GM21367 (cell line): ENCODE measurements at regions not wholly inside any gene's neighbourhood (a gene's known extent, or its start where the extent isn't known, plus 50 kb on each side); places are given as distances from the start of the nearest gene placed in this dataset.
"Not testable (repeated sequence)": the region's sequence is repeated elsewhere in the genome, so short reads cannot be mapped to it uniquely, and the experiment has no call there.

Experiments
- ATAC-seq: cut with Tn5 transposase; IDR thresholded peaks from one replicate; pipeline ENCODE4 v1.9.1; 2021; ENCODE audit not compliant: unreplicated experiment

- ATAC-seq: not testable (repeated sequence)
Measured at GRCh38 chr17:31717251-31717650, 141.8 kb downstream of the COPRS start.

DNA sequence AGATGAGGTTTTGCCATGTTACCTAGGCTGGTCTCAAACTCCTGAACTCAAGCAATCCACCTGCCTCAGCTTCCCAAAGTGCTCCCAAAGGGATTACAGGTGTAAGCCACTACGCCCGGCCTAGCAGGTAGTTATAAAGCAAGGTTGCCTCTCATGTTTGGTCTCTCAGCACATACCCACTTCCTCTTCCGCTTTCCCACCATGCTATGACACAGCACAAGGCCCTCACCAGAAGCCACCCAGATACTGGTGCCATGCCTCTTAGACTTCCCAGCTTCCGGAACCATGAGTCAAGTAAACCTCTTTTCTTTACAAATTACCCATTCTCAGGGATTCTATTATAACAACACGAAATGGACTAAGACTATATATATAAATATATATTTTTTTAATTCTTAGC, 143.6 kb downstream of the COPRS start:
- no peak for ATAC-seq

DNA sequence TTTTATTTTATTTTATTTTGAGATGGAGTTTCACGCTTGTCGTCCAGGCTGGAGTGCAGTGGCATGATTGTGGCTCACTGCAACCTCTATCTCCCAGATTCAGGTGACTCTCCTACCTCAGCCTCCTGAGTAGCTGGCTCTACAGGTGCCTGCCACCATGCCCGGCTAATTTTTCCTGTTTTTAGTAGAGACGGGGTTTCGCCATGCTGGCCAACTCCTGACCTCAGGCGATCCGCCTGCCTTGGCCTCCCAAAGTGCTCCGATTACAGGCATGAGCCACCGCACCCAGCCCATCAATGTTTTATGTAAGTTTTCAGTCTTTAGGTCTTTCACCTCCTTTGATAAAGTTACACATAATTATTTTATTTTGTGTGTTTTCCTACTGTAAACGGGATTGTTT, 154.6 kb downstream of the COPRS start:
- ATAC-seq: no peak

- ATAC-seq: no peak
Measured at GRCh38 chr17:31702041-31702440, 157.0 kb downstream of the COPRS start.

DNA sequence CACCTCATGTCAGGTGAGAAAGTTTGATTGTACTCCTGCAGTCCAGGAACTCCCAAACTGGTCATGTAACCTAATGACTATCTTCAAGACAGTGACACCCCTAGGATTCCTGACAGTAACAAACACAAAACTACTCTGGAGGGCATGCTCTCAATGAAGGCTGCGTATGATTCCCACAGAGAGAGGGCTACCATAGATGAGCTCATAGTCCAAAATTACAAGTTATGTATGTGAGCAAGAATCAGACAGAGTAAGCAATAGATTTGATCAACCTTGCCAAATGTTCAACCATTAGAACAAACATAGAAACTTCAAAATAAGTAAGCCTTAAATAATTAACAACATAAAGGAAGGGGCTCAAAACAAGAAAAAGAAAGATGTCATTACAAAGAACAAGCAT, 158.1 kb downstream of the COPRS start:
- no peak for ATAC-seq

DNA sequence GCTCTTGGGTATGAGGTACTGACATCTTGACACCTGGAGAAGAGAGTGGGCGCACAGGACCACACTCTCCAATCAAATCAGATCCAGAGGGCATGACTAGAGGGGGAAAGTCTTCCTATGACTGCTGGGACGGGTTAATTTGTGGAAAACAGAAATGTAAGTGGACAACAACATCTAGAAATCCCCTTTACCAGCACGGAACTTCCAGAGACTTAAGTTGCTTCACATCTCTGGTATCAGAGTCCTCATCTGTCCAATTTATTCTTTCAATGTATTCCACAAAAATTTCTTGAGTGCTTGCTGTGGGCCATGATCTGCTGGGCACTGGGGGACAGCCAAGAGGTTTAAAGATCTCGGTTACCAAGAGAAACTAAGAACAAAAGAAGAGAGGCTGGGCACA, 159.2 kb downstream of the COPRS start:
- no peak for ATAC-seq

DNA sequence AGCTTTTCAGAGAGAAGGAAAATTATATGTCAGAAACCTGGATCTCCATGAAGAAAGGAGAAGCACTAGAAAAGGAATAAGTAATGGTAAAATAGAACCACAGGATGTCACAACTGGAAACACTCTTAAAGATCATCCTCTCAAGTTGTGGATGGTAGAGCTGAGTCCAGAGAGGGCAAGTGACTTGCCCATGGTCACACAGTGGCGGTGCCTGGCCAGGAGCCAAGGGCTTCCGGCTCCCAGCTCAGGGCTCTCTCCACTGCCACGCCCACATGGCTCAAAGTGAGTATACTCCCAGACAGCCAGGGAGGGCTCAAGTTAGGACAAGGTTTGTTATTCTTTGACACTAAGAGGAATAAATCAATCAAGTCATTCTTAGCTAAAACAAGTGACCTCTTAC, 159.8 kb downstream of the COPRS start:
- no peak for ATAC-seq

GRCh38 chr17:31698751-31699150, 160.3 kb downstream of the COPRS start:
- no peak for ATAC-seq

DNA sequence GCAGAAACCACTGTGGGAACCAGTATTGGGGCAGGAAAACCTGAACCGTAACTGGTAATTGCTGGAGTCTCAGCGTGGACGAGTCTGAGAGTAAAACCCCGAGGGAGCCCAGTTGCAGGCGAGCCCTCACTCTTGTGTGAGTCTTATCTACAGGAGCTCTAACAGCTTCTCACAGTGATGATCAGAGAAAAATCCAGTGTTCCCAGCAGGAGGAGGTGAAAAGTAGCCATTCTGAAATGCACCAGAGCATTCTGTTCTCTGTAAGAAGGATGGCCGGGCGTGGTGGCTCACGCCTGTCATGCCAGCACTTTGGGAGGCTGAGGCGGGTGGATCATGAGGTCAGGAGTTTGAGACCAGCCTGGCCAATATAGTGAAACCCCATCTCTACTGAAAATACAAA, 161.2 kb downstream of the COPRS start:
- ATAC-seq: no peak

- ATAC-seq: no peak
Measured at GRCh38 chr17:31696703-31697325, 162.2 kb downstream of the COPRS start.

DNA sequence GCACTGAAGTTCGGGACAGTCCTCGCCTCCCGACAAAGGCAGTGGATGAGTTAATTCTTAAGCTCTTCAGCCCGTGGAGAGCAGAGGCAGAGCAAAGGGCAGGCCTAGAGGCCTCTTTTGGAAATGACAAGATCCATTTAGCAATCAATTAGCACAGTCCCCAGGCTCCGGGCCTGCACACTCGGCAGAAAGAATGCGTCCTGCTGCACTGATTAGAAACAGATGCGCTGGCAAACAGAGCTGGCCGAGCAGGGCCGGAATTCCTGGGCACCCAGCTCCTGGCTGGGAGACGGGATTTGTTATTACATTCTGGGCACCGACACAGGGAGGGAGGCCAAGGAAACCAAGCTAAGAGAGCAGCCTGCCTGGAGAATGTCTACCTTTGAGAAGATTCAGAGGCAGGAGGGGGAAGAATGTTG, 162.9 kb downstream of the COPRS start:
- no peak for ATAC-seq

GRCh38 chr17:31695456-31696090, 163.5 kb downstream of the COPRS start:
- ATAC-seq: no peak

DNA sequence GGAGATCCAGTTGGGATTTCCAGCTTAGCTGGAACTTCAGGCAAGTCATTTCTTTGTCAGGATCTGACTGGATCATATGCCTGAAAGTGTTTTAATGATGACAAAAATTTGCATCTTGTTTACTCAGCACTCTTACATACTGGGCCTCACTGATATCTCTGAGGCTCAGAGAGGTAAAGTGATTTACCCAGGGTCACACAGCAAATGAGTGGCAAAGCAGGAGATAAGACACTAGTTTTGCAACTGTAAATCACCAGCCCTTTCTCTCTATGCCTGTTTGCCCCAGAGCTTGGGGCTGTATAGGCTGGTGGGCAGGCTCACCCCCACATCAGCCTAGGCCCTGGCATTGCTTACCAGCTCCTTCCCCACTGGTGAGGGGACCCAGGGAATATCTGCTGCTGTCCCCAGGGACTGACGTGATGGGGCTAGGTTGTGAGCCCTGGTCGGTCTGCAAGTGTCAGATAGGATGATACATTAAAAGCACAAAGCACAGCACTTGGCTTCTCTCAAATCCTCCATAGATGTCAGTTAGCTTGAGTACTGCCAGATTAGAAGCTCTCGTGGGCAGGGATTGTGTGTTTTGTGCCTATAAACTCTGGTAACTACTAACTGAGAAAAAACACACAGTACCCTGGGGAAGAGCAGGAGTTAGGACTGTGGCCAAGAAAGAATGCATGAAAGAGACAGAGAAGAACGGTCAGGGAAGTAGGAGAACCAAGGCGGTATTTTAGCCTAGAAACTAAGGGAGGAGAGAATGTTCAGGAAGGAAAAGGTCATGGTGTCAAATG, 165.4 kb downstream of the COPRS start:
- ATAC-seq: no peak

DNA sequence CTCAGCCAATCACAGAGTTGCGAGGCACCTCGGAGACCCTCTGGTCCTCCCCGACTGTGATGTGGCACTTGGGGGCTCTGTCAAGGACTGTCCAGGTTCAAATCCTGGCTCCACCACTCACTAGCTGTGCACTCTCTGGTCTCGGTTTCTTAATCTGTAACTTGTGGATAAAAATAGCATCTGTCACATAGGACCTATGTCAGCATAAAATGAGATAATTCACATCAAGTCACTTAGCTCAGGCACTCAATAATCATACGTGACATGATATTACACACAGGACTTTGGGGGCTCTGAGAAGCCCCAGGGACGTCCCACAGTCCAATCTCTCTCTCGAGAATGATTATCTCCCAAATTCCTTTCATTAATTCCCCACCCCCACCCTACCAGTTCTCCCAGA, 166.4 kb downstream of the COPRS start:
- ATAC-seq: no peak

DNA sequence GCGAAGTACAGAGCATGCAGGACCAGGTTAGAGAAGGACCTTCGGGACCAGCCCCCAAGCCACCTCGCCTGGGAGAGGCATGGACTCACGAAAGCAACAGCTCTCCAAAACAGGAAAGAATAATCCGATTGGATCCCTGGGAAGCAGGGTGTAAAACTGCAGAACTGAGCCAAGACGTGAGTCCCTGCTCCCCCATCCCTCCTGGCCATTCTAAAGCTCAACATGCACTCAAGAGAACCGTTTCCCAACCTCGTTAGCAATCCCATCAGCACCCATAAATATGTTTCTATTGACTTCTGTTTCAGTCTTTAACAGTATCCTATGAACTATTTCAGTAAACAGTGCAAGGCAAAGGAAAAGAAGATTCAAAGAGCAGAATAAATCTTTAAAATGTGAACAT, 167.0 kb downstream of the COPRS start:
- no peak for ATAC-seq

- ATAC-seq: no peak
Measured at GRCh38 chr17:31691251-31691905, 167.7 kb downstream of the COPRS start.

GRCh38 chr17:31690151-31690551, 168.9 kb downstream of the COPRS start:
- no peak for ATAC-seq

DNA sequence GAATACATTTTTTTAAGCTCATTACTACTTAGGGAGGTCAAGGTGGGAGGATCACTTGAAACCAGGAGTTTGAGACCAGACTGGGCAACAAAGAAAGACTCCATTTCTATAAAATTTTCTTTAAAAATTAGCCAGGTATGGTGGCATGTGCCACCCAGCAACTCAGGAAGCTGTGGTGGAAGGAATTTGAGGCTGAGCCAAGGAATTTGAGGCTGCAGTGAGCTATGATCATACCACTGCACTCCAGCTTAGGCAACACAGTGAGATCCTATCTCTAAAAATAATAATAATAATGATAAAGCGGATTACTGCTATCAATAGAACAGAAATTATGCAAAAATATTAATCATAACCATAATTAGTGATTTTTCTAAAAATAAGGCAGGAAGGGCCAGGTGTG, 170.3 kb downstream of the COPRS start:
- ATAC-seq: no peak

DNA sequence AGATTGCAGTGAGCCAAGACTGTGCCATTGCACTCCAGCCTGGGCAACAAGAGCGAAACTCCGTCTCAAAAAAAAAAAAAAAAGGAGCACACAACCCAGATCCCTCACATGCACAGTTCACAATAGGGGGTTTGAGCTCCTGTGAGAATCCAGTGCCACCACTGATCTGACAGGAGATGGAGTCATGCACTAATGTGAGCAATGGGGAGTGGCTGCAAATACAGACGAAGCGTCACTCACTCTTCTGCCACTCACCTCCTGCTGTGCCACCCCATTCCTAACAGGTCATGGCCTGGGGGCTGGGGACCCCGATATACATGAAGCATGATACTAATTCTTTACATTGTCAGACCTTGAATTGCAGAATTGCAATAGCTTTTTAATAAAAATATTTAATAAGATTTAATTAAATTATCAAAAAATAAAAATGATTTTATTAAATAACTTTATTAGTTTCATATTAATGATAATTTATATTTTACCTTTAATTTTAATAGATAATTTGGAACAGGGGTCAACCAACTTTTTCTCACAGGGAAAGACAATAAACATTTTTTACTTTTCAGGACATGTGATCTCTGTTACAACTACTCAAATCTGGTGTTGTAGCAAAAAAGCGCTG, 171.4 kb downstream of the COPRS start:
- no peak for ATAC-seq

- ATAC-seq: no peak
Measured at GRCh38 chr17:31686495-31686894, 172.5 kb downstream of the COPRS start.

- ATAC-seq: no peak
Measured at GRCh38 chr17:31684901-31685300, 174.1 kb downstream of the COPRS start.
